HG03135 (cell line): ENCODE measurements at regions not wholly inside any gene's neighbourhood (a gene's known extent, or its start where the extent isn't known, plus 50 kb on each side); places are given as distances from the start of the nearest gene placed in this dataset.
A peak's percentile ranks its signal among the peaks of the same experiment; 100 is the strongest.

Source experiments
- ATAC-seq: cut with Tn5 transposase; IDR thresholded peaks from one replicate; pipeline ENCODE4 v1.9.1; 2021; ENCODE audit warnings: mild to moderate bottlenecking, moderate library complexity; ENCODE audit not compliant: unreplicated experiment

GRCh38 chr12:82529101-82529500 is 157.6 kb upstream of the TMTC2 start:
- ATAC-seq: no peak

DNA sequence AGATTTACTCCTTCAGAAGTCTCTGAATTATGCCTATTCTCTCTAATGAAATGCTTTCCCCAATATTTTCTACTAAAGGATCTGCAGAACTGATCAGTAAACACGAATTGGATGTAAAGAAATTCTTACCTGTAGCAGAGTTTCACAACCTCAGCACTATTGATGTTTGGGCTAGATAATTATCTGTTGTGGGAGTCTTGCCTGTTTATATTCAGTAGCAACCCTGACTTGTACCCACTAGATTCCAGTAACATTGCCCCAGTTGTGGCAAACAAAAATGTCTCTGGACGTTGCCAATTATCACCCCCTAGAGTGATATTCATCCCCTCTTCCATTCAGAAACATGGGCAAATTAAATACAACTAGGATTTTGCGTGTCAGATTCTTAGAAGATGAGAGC is 156.8 kb upstream of the TMTC2 start:
- ATAC-seq: no peak

DNA sequence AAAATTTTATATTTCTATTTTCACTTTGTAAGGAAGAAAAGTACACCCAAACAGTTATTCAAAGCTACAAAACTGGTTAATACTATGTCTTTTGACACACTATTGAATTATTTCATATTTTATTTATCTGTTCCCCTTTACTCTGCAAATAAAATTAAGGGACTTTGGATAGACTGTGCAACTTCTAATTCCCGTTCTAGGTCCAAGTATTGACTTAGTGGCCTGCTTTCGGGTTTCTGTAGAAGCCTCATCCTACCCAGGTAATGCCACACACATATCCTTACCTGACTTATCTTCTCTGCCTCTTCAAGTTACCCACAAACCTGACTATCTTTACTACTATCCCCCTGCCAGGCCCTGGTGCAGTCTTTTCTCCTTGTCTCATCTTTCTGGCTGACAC is 156.3 kb upstream of the TMTC2 start:
- ATAC-seq: no peak

DNA sequence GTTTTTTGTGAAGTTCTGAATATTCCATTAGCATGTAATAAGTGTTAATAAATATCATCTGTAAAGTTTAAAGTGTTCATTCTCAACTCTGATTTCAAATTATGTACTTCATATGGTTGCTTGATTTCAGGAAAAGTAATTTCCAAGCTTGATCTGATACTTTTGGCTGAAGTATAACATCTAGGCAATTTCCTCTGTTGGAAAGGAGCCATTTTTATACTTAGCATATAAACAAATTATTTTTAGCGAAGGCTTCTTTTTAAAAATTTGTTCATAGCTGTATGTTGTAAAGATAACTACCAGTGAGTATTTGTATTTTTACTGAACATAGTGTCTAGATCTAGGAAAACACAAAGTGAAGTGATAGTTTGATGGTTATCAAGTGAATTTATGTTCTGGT is 153.4 kb upstream of the TMTC2 start:
- no peak for ATAC-seq

GRCh38 chr12:82537436-82537835 is 149.3 kb upstream of the TMTC2 start:
- no peak for ATAC-seq

DNA sequence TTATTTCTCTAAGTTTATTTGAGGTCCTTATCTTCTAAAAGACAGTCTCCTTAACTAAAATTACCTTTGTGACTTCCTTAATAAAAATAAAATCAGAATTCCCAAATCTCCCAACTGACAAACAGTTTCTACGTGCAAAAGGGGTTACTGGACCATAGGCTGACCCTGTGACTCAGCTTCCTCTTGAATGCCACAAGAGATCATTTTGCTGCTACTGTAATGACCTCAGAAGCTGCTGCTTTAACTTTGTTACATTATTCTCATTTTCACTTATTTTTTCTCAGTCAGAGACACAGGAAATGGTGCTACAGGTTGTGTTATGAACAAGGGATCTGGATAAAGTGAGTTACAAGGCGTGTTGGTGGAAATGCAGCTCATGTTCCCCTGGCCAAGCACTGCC is 132.2 kb upstream of the TMTC2 start:
- no peak for ATAC-seq

DNA sequence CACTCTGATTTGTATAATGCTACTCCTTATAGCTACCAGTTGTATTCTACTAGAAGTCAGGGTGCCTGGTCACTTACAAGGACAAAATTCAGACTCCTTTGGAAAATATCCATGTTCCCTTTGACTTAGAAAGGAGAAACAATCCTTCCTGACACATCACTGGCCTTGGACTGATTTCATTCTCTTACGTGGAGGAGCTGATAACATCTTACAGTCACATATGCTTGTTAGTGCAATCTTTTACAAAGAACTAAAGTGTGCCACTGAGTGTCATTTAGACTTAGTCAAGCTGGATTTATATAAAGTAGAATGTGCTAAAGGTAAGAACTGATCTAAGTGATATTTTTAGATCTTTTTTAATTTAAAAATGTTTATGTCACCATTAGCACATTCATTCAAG is 131.0 kb upstream of the TMTC2 start:
- ATAC-seq: no peak

DNA sequence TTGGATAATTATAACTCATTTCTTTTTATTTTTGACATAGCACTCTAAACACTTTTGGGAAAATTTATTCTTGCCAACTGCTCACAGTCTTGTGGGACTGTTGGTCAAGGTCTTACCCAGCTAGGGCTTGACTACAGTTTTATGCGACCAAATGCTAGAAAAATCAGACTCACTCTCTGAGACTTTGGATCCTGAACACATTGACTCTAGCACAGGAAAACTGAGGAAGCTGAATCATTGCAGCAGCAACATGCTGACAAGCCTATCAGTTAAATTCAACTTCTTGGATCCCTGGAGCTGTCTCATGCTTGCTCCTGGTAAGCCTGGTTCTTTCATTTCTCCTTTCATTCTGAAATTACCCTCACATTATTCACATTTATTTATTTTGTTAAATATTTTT is 120.7 kb upstream of the TMTC2 start:
- no peak for ATAC-seq

DNA sequence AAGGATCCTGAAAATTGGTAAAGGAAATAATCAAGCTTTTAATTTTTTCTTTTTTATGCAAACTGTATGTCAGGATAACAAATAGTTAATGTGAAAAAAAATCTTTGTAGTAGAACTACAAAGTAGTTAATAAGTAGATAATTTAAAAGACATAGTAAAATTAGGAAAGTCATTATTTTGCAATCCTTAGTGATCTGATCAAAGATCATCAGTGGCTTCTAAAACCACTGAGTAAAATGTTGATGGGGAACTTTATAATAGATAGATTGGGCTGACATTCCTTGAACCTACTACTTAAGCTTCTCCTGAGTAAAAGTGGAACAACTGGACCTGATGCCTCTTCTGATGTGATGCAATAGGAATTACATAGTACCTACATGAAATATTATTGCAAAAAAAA is 119.0 kb upstream of the TMTC2 start:
- no peak for ATAC-seq

DNA sequence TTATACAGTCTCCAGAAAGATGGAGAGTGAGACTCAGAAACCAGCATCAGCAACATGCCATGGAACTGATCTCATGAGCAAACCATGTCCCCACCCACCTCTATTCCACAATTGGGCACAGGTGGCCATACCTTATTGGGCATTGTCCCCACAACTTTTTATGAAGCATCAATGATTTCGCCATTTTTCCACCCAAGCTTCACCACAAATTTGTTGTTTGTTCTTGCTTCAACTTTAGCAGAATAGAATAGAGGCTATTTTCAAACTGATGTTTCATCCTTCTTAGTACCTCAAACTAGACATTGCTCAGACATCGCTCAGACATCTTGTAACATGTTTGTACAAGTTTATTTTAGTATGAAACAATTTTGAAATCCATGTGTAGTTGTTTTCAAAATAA is 112.5 kb upstream of the TMTC2 start:
- no peak for ATAC-seq

- ATAC-seq: no peak
Measured at GRCh38 chr12:82578725-82579124, 108.0 kb upstream of the TMTC2 start.

- no peak for ATAC-seq
Measured at GRCh38 chr12:82583756-82584155, 103.0 kb upstream of the TMTC2 start.

DNA sequence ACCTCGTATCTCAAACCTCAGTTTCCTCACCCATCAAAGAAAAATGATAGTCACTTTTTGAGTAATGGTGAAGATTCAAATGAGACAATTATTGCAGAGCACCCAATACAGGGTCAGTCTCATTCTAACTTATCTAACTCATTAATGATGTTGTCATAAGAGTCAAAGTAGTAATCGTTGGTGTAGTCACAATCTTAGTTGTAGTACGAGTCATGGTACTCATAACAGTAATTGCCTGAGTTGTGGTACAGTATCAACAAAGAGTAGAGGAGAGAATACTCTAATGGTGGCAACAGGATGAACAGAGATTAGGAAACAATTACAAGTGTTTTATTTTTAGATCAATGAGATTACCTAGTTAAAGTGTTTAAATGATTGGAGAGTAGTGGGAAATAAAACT is 93.6 kb upstream of the TMTC2 start:
- ATAC-seq: peak; percentile 72

- ATAC-seq: peak; percentile 90
Measured at GRCh38 chr12:82593901-82594396, 92.8 kb upstream of the TMTC2 start.

GRCh38 chr12:82595941-82596340 is 90.8 kb upstream of the TMTC2 start:
- ATAC-seq: no peak

DNA sequence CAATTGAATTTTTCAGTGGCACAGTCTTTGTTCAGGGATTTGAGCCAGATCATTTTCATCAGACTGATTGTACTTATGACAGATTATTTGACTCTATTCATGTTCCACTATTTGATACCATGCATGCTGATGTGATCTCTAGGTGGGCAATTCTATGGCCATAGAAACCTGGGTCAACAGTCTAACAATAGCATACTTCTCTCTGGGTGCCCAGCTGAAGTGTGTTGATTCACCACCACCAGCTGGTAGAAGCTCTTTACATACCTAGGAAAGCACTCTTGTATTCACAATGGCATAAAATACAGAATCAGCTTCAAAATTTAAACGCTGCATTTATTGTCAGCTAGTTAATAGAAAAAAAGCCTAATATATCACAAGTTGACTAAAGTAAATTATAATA is 90.2 kb upstream of the TMTC2 start:
- ATAC-seq: no peak

DNA sequence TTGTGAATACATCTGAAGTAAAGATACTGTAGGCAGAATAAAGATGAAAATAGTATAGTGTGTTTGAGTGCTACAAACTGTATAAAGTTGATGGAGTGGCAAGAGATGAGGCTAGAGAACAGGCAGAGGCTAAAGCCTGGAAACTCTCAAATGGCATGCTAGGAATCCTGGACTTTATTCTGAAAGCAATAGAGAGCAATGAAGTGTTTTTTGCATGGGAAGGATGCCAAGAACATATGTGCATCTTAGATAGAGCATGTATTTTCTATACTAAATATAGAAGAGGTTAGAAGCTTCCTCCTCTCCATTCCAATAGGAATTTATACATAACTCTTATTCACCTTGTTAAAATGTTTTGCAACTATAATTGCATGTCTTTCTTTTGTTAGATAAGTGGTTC is 86.3 kb upstream of the TMTC2 start:
- no peak for ATAC-seq

- ATAC-seq: peak; percentile 52
Measured at GRCh38 chr12:82603647-82604046, 83.1 kb upstream of the TMTC2 start.

- peak; percentile 64 for ATAC-seq
Measured at GRCh38 chr12:82605115-82605514, 81.6 kb upstream of the TMTC2 start.

DNA sequence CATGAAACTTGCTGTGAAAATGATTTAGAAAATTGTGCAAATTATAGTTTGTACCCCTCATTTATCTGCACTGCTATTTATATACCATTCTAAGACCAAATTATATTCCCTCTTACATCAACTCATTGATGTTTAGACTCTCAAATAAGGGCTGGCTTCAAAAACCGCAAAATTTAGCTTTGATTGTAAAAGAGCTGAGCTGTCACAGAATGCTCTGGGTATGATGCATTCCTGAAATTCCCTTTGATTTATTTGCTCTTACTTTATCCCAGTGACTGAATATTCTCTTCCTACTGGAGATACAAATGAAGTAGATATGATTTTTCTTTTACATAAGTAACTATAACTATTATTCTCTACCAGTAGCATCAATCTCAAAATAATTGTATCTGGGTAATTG is 78.0 kb upstream of the TMTC2 start:
- ATAC-seq: no peak

GRCh38 chr12:82609234-82609914 is 77.3 kb upstream of the TMTC2 start:
- no peak for ATAC-seq

DNA sequence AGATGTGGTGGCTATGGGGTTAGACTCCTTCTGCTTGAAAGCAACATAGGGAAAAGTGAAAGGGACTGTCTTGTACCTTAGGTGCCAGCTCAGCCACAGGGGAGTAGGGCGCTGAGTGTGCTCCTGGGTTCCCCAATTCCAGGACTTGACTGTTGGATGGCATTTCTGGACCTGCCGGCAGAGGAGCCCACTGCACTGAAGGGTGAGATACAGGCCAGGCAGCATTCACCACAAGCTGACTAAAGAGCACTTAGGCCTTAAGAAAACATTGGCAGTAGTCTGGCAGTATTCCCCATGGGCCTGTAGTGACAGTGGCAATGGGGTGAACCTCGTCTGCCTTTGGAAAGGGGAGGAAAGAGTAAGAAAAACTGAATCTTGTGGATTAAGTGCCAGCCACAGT is 67.1 kb upstream of the TMTC2 start:
- no peak for ATAC-seq

DNA sequence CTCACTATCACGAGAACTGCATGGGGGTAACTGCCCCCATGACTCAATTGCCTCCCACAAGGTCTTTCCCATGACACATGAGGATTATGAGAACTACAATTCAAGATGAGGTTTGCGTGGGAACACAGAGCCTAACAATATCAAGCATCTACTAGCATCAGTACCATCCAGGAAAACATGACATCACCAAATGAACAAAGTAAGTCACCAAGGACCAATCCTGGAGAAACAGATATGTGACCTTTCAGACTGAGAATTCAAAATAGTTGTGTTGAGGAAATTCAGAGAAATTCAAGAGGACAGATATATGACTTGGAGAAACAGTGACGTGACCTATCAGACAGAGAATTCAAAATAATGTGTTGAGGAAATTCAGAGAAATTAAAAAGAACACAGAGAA is 65.8 kb upstream of the TMTC2 start:
- ATAC-seq: no peak
